ENCODE measurements at regions not wholly inside any gene's neighbourhood (a gene's known extent, or its start where the extent isn't known, plus 50 kb on each side); places are given as distances from the start of the nearest gene placed in this dataset.

- TF ChIP-seq USF2 (IDR thresholded peaks at IDR 0.05; ENCODE audit: low read length): no peak
- TF ChIP-seq TBP (IDR thresholded peaks at IDR 0.05; ENCODE audit: low read depth, low read length): no peak
- TF ChIP-seq CBX8 (IDR thresholded peaks at IDR 0.05; ENCODE audit: borderline replicate concordance, low read depth, low read length): no peak
- no peak for TF ChIP-seq JUND (IDR thresholded peaks at IDR 0.05; ENCODE audit: low read length)
- no peak for TF ChIP-seq CEBPB (IDR thresholded peaks at IDR 0.05; ENCODE audit: low read depth, low read length)
Measured at GRCh38 chr13:57425531-57425930, 206.0 kb upstream of the PCDH17 start (continued).

Data from H1 (cell line).